HG03139 (cell line): ENCODE measurements at regions not wholly inside any gene's neighbourhood (a gene's known extent, or its start where the extent isn't known, plus 50 kb on each side); places are given as distances from the start of the nearest gene placed in this dataset.

Experiments used
- ATAC-seq: cut with Tn5 transposase; IDR thresholded peaks from one replicate; pipeline ENCODE4 v1.9.1; 2021; ENCODE audit not compliant: unreplicated experiment

GRCh38 chr14:58836303-58836974, 198.7 kb downstream of the DACT1 start:
- no peak for ATAC-seq

GRCh38 chr14:58839233-58839632, 201.5 kb downstream of the DACT1 start:
- ATAC-seq = no peak

- ATAC-seq = no peak
Observed at GRCh38 chr14:58844544-58844943, 206.8 kb downstream of the DACT1 start.

- ATAC-seq = no peak
Observed at GRCh38 chr14:58846682-58847465, 209.1 kb downstream of the DACT1 start.

GRCh38 chr14:58848365-58848764, 210.6 kb downstream of the DACT1 start:
- ATAC-seq = no peak

- ATAC-seq = no peak
Observed at GRCh38 chr14:58849601-58850000, 211.8 kb downstream of the DACT1 start.

GRCh38 chr14:58850011-58850410, 212.2 kb downstream of the DACT1 start:
- ATAC-seq = no peak

- no peak for ATAC-seq
Observed at GRCh38 chr14:58861586-58861985, 223.8 kb downstream of the DACT1 start.

- no peak for ATAC-seq
Observed at GRCh38 chr14:58862416-58863160, 224.8 kb downstream of the DACT1 start.

GRCh38 chr14:58863661-58864345, 226.0 kb downstream of the DACT1 start:
- no peak for ATAC-seq

- ATAC-seq = no peak
Observed at GRCh38 chr14:58864751-58865513, 227.2 kb downstream of the DACT1 start.

GRCh38 chr14:58865514-58866281, 227.9 kb downstream of the DACT1 start:
- ATAC-seq = no peak

- no peak for ATAC-seq
Observed at GRCh38 chr14:58866391-58866790, 228.6 kb downstream of the DACT1 start.

- no peak for ATAC-seq
Observed at GRCh38 chr14:58870961-58871360, 233.2 kb downstream of the DACT1 start.

- ATAC-seq = no peak
Observed at GRCh38 chr14:58871573-58871972, 233.8 kb downstream of the DACT1 start.

GRCh38 chr14:58872061-58872460, 234.3 kb downstream of the DACT1 start:
- no peak for ATAC-seq

- no peak for ATAC-seq
Observed at GRCh38 chr14:58873228-58873953, 235.6 kb downstream of the DACT1 start.

GRCh38 chr14:58875613-58876012, 237.9 kb downstream of the DACT1 start:
- no peak for ATAC-seq

GRCh38 chr14:58876608-58877007, 238.8 kb downstream of the DACT1 start:
- no peak for ATAC-seq
